ENCODE measurements at regions not wholly inside any gene's neighbourhood (a gene's known extent, or its start where the extent isn't known, plus 50 kb on each side); places are given as distances from the start of the nearest gene placed in this dataset.
"Not testable (repeated sequence)": the region's sequence is repeated elsewhere in the genome, so short reads cannot be mapped to it uniquely, and the experiment has no call there.

- no peak for DNase-seq (ENCODE audit: low spot score in 2 of 2)
- Mint-ChIP-seq H3K27me3 (peaks cover 11% of the 10 kb centered on the region), H3K4me1 (no peaks in the 10 kb centered on the region), H3K27ac (ENCODE audit: low read depth) (no peak overlapping the region), H3K36me3 (ENCODE audit: insufficient read depth) (peaks cover 2% of the 10 kb centered on the region), H3K4me3 (no peak overlapping the region), H3K9me3 (no peaks in the 10 kb centered on the region)
- no peak for ATAC-seq (replicated peaks; ENCODE audit: extremely low read depth, poor library complexity, severe bottlenecking)
Observed at GRCh38 chr13:111661776-111662175, 341.3 kb downstream of the TEX29 start.

DNA sequence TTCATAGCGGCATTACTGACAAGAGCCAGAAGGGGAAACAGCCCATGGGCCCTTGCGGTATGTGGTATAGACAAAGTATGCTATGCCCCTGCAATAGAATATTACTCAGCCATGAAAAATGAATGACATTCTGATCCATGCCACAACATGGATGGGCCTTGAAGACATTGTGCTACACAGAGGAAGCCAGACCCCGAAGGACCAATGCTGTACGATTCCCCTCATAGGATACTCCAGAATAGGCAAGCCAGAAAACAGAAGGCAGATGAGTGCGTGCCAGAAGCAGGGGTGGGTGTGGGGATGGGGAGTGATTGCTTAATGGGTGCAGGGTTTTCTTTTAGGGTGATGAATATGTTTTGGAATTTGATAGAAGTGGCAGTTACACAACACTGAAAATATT lies 342.0 kb downstream of the TEX29 start:
- ATAC-seq (replicated peaks; ENCODE audit: extremely low read depth, poor library complexity, severe bottlenecking) (no peak), DNase-seq (ENCODE audit: low spot score in 2 of 2) (no peak)
- Mint-ChIP-seq H3K36me3 (ENCODE audit: insufficient read depth) (peaks cover 2% of the 10 kb centered on the region), H3K9me3 (no peaks in the 10 kb centered on the region), H3K4me3 (no peak overlapping the region), H3K27me3 (peaks cover 11% of the 10 kb centered on the region), H3K27ac (ENCODE audit: low read depth) (no peak overlapping the region), H3K4me1 (no peaks in the 10 kb centered on the region)

- ATAC-seq (replicated peaks; ENCODE audit: extremely low read depth, poor library complexity, severe bottlenecking): no peak
- Mint-ChIP-seq H3K36me3 (ENCODE audit: insufficient read depth) (peaks cover 2% of the 10 kb centered on the region), H3K4me1 (no peaks in the 10 kb centered on the region), H3K9me3 (no peaks in the 10 kb centered on the region), H3K27me3 (peaks cover 11% of the 10 kb centered on the region), H3K4me3 (no peak overlapping the region), H3K27ac (ENCODE audit: low read depth) (no peak overlapping the region)
- no peak for DNase-seq (ENCODE audit: low spot score in 2 of 2)
Observed at GRCh38 chr13:111662895-111663294, 342.5 kb downstream of the TEX29 start.

DNA sequence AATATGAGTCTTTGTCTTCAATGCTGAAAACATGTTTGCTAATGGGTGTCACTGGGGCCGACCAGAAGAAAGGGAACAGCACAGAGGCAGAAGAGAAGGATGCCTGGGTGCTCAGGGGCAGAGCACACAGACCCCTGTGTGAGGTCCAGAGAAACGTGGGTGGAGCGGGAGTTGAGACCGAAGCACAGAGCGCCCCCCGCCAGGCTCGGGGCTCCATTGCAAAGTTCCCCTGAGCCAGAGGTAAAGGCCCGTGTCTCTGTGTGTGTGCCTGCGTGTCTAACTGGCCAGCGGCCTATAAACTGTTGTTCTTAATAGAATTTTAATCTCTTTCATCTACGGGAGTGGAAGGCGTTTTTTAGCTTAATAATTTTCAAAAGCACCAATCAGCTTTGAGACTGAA lies 343.1 kb downstream of the TEX29 start:
- Mint-ChIP-seq H3K27me3 (peaks cover 11% of the 10 kb centered on the region), H3K4me3 (no peak overlapping the region), H3K4me1 (no peaks in the 10 kb centered on the region), H3K9me3 (no peaks in the 10 kb centered on the region), H3K36me3 (ENCODE audit: insufficient read depth) (no peaks in the 10 kb centered on the region), H3K27ac (ENCODE audit: low read depth) (no peak overlapping the region)
- ATAC-seq (replicated peaks; ENCODE audit: extremely low read depth, poor library complexity, severe bottlenecking): no peak
- DNase-seq (ENCODE audit: low spot score in 2 of 2): no peak

DNA sequence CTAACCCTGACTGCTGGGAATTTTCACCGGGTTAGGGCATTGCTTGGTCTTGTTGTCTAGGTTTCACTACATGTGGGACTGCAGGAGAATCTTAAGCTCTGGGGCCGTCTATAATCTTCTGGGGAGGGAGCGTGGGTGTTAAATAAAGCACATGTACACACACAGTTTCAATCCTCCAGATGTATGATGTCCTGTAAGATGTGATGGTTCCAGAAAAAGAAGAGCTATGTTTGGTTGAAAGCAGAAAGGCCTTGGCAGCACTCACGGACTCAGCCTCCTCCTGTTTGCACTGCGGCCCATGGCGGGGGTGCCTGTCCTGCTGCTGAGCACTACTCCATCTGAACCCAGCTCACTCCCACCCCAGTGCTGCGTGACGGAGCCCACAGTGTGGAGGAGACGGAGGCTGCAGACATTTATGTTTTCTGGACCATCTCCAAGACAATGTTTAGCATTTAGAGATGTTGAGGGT lies 343.5 kb downstream of the TEX29 start:
- ATAC-seq (replicated peaks; ENCODE audit: extremely low read depth, poor library complexity, severe bottlenecking): no peak
- H3K36me3 Mint-ChIP-seq (ENCODE audit: insufficient read depth): no peaks in the 10 kb centered on the region
- peaks cover 11% of the 10 kb centered on the region for H3K27me3 Mint-ChIP-seq
- no peak overlapping the region for H3K27ac Mint-ChIP-seq (ENCODE audit: low read depth)
- no peak overlapping the region for H3K4me3 Mint-ChIP-seq
- H3K4me1 Mint-ChIP-seq: no peaks in the 10 kb centered on the region
- no peak for DNase-seq (ENCODE audit: low spot score in 2 of 2)
- no peaks in the 10 kb centered on the region for H3K9me3 Mint-ChIP-seq

GRCh38 chr13:111664696-111665095 lies 344.3 kb downstream of the TEX29 start:
- no peak for ATAC-seq (replicated peaks; ENCODE audit: extremely low read depth, poor library complexity, severe bottlenecking)
- Mint-ChIP-seq H3K4me3 (no peak overlapping the region), H3K4me1 (no peaks in the 10 kb centered on the region), H3K27me3 (peaks cover 11% of the 10 kb centered on the region), H3K27ac (ENCODE audit: low read depth) (no peak overlapping the region), H3K36me3 (ENCODE audit: insufficient read depth) (no peaks in the 10 kb centered on the region), H3K9me3 (no peaks in the 10 kb centered on the region)
- no peak for DNase-seq (ENCODE audit: low spot score in 2 of 2)

DNA sequence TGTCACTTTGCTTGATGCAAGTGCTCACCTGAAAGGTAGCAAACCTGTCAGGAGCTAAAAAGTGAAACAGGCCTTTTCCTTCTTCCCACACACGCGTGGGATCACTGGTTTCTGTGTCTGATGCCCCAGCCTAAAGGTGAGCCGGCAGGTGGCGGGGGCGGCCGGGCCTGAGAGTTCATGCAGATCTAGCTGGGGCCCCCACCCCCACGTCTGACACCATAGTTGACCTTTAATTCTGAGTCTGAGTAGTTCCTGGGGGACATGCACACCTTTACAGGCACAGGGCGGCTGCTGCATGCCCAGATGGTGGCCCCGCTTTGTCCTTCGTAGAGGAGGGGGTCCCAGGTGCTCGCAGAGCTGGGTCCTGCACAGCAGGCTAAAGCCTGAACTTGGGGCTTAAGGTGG lies 345.3 kb downstream of the TEX29 start:
- ATAC-seq (replicated peaks; ENCODE audit: extremely low read depth, poor library complexity, severe bottlenecking) (no peak), DNase-seq (ENCODE audit: low spot score in 2 of 2) (no peak)
- Mint-ChIP-seq H3K27me3 (peaks cover 11% of the 10 kb centered on the region), H3K4me3 (no peak overlapping the region), H3K36me3 (ENCODE audit: insufficient read depth) (no peaks in the 10 kb centered on the region), H3K27ac (ENCODE audit: low read depth) (no peak overlapping the region), H3K9me3 (no peaks in the 10 kb centered on the region), H3K4me1 (no peaks in the 10 kb centered on the region)

DNA sequence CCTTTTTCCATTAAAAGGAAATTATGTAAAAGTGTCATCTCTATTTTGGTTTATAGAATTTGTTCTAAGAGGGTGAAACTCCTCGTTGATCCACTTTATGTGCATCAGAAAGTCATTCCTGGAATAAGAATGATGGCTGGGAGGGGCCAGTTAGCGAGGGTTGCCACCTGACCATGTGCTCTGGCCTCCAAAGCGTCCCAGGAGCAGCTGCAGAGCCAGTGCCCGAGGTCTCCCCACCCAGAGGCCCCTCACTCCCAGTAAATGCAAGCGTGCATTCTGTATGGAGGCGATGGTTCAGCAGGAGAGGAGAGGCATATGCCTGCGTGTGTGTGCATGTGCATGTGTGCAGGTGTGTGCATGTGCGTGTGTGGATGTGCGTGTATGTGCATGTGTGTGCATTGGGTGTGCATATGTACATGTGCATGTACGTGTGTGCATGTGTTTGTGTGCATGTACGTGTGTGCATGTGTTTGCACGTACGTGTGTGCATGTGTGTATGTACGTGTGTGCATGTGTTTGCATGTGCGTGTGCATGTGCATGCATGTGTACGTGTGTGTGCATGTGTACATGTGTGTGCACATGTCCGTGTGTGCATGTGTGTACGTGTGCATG lies 345.8 kb downstream of the TEX29 start:
- no peaks in the 10 kb centered on the region for H3K36me3 Mint-ChIP-seq (ENCODE audit: insufficient read depth)
- no peak overlapping the region for H3K27ac Mint-ChIP-seq (ENCODE audit: low read depth)
- no peak for DNase-seq (ENCODE audit: low spot score in 2 of 2)
- H3K27me3 Mint-ChIP-seq: peaks cover 11% of the 10 kb centered on the region
- H3K4me1 Mint-ChIP-seq: no peaks in the 10 kb centered on the region
- no peak overlapping the region for H3K4me3 Mint-ChIP-seq
- H3K9me3 Mint-ChIP-seq: no peaks in the 10 kb centered on the region
- no peak for ATAC-seq (replicated peaks; ENCODE audit: extremely low read depth, poor library complexity, severe bottlenecking)

DNA sequence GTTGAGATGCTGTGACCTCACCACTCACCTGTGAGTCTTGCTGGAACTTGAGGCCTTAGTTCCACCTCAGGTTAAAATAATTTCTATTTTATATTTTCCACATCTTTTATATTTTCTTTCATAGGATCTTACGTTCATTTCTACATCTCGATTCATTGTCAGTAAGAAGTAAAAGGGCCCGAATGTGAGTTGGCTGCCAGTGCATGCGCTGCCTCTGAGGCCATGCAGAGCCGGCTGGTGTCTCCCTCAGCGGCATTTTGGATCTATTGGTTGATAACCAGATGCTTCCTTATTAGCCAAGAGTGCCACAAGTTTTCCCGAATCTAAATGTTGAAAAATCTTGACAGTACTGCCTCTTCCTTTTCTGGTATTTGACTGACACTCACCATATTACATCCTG lies 347.3 kb downstream of the TEX29 start:
- H3K9me3 Mint-ChIP-seq: no peaks in the 10 kb centered on the region
- DNase-seq (ENCODE audit: low spot score in 2 of 2) (no peak), ATAC-seq (replicated peaks; ENCODE audit: extremely low read depth, poor library complexity, severe bottlenecking) (no peak)
- no peak overlapping the region for H3K27ac Mint-ChIP-seq (ENCODE audit: low read depth)
- peaks cover 11% of the 10 kb centered on the region for H3K27me3 Mint-ChIP-seq
- H3K4me3 Mint-ChIP-seq: no peak overlapping the region
- no peaks in the 10 kb centered on the region for H3K36me3 Mint-ChIP-seq (ENCODE audit: insufficient read depth)
- H3K4me1 Mint-ChIP-seq: no peaks in the 10 kb centered on the region

GRCh38 chr13:111668451-111668850 lies 348.0 kb downstream of the TEX29 start:
- no peaks in the 10 kb centered on the region for H3K36me3 Mint-ChIP-seq (ENCODE audit: insufficient read depth)
- ATAC-seq (replicated peaks; ENCODE audit: extremely low read depth, poor library complexity, severe bottlenecking) (no peak), DNase-seq (ENCODE audit: low spot score in 2 of 2) (no peak)
- no peak overlapping the region for H3K27ac Mint-ChIP-seq (ENCODE audit: low read depth)
- no peak overlapping the region for H3K4me3 Mint-ChIP-seq
- no peaks in the 10 kb centered on the region for H3K9me3 Mint-ChIP-seq
- no peaks in the 10 kb centered on the region for H3K4me1 Mint-ChIP-seq
- H3K27me3 Mint-ChIP-seq: peaks cover 4% of the 10 kb centered on the region

- H3K27ac Mint-ChIP-seq (ENCODE audit: low read depth); H3K36me3 Mint-ChIP-seq (ENCODE audit: insufficient read depth); H3K9me3 Mint-ChIP-seq; H3K4me1 Mint-ChIP-seq; ATAC-seq (replicated peaks; ENCODE audit: extremely low read depth, poor library complexity, severe bottlenecking); H3K4me3 Mint-ChIP-seq; H3K27me3 Mint-ChIP-seq; DNase-seq (ENCODE audit: low spot score in 2 of 2): not testable (repeated sequence)
Observed at GRCh38 chr13:111672198-111672597, 351.8 kb downstream of the TEX29 start.

GRCh38 chr13:111678120-111678882 lies 357.9 kb downstream of the TEX29 start:
- H3K36me3 Mint-ChIP-seq (ENCODE audit: insufficient read depth); H3K27ac Mint-ChIP-seq (ENCODE audit: low read depth); H3K9me3 Mint-ChIP-seq; H3K27me3 Mint-ChIP-seq; H3K4me1 Mint-ChIP-seq; H3K4me3 Mint-ChIP-seq; DNase-seq (ENCODE audit: low spot score in 2 of 2); ATAC-seq (replicated peaks; ENCODE audit: extremely low read depth, poor library complexity, severe bottlenecking): not testable (repeated sequence)

DNA sequence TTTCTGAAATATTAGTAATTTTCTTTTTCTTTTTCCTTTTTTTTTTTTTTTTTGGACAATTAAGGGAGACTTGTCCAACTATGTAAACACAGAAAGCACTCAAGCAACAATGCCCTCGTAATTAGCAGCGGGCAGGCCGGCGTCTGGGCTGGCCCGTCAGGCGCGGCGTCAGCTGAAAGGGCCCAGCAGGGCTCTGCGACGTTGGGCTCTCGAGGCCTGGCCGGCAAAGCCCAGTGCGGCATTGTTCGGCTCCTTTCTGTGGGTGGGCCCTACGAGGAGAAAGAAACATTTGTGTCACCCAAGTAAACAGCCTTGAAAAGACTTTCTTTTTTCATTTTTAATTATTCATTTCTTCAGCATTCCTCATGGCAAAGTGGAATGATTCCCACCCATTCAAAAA lies 359.2 kb downstream of the TEX29 start:
- H3K4me3 Mint-ChIP-seq; H3K27ac Mint-ChIP-seq (ENCODE audit: low read depth); H3K4me1 Mint-ChIP-seq; H3K9me3 Mint-ChIP-seq; H3K27me3 Mint-ChIP-seq; H3K36me3 Mint-ChIP-seq (ENCODE audit: insufficient read depth); DNase-seq (ENCODE audit: low spot score in 2 of 2); ATAC-seq (replicated peaks; ENCODE audit: extremely low read depth, poor library complexity, severe bottlenecking): not testable (repeated sequence)

Measured in central memory CD8-positive, alpha-beta T cell (primary cell).